ENCODE measurements at regions not wholly inside any gene's neighbourhood (a gene's known extent, or its start where the extent isn't known, plus 50 kb on each side); places are given as distances from the start of the nearest gene placed in this dataset.

GRCh38 chr12:67111182-67111581 is 158.0 kb upstream of the CAND1 start:
- DNase-seq (ENCODE audit: extremely low read depth in 1 of 2, low read depth in 1 of 2): no peak

GRCh38 chr12:67112586-67112985 is 156.6 kb upstream of the CAND1 start:
- no peak for DNase-seq (ENCODE audit: extremely low read depth in 1 of 2, low read depth in 1 of 2)

GRCh38 chr12:67116134-67116533 is 153.0 kb upstream of the CAND1 start:
- DNase-seq (ENCODE audit: extremely low read depth in 1 of 2, low read depth in 1 of 2): no peak

- DNase-seq (ENCODE audit: extremely low read depth in 1 of 2, low read depth in 1 of 2): no peak
Observed at GRCh38 chr12:67122584-67122983, 146.6 kb upstream of the CAND1 start.

- no peak for DNase-seq (ENCODE audit: extremely low read depth in 1 of 2, low read depth in 1 of 2)
Observed at GRCh38 chr12:67137256-67137655, 131.9 kb upstream of the CAND1 start.

GRCh38 chr12:67141296-67142018 is 127.7 kb upstream of the CAND1 start:
- DNase-seq (ENCODE audit: extremely low read depth in 1 of 2, low read depth in 1 of 2): peak in 1 of 2 donors; percentile 15

- DNase-seq (ENCODE audit: extremely low read depth in 1 of 2, low read depth in 1 of 2): no peak
Observed at GRCh38 chr12:67145692-67146091, 123.5 kb upstream of the CAND1 start.

- no peak for DNase-seq (ENCODE audit: extremely low read depth in 1 of 2, low read depth in 1 of 2)
Observed at GRCh38 chr12:67147030-67147429, 122.1 kb upstream of the CAND1 start.

- no peak for DNase-seq (ENCODE audit: extremely low read depth in 1 of 2, low read depth in 1 of 2)
Observed at GRCh38 chr12:67147447-67147846, 121.7 kb upstream of the CAND1 start.

GRCh38 chr12:67148265-67148664 is 120.9 kb upstream of the CAND1 start:
- no peak for DNase-seq (ENCODE audit: extremely low read depth in 1 of 2, low read depth in 1 of 2)

GRCh38 chr12:67151886-67152285 is 117.3 kb upstream of the CAND1 start:
- no peak for DNase-seq (ENCODE audit: extremely low read depth in 1 of 2, low read depth in 1 of 2)

GRCh38 chr12:67152451-67152850 is 116.7 kb upstream of the CAND1 start:
- DNase-seq (ENCODE audit: extremely low read depth in 1 of 2, low read depth in 1 of 2): no peak

- no peak for DNase-seq (ENCODE audit: extremely low read depth in 1 of 2, low read depth in 1 of 2)
Observed at GRCh38 chr12:67154901-67155300, 114.3 kb upstream of the CAND1 start.

GRCh38 chr12:67155863-67156262 is 113.3 kb upstream of the CAND1 start:
- no peak for DNase-seq (ENCODE audit: extremely low read depth in 1 of 2, low read depth in 1 of 2)

- DNase-seq (ENCODE audit: extremely low read depth in 1 of 2, low read depth in 1 of 2): peak in 1 of 2 donors; percentile 14
Observed at GRCh38 chr12:67161322-67161918, 107.7 kb upstream of the CAND1 start.

- DNase-seq (ENCODE audit: extremely low read depth in 1 of 2, low read depth in 1 of 2): no peak
Observed at GRCh38 chr12:67173258-67173657, 95.9 kb upstream of the CAND1 start.

- DNase-seq (ENCODE audit: extremely low read depth in 1 of 2, low read depth in 1 of 2): no peak
Observed at GRCh38 chr12:67182551-67182950, 86.6 kb upstream of the CAND1 start.

GRCh38 chr12:67193704-67194103 is 75.5 kb upstream of the CAND1 start:
- DNase-seq (ENCODE audit: extremely low read depth in 1 of 2, low read depth in 1 of 2): no peak

- DNase-seq (ENCODE audit: extremely low read depth in 1 of 2, low read depth in 1 of 2): no peak
Observed at GRCh38 chr12:67200386-67200785, 68.8 kb upstream of the CAND1 start.

GRCh38 chr12:67202011-67202677 is 67.0 kb upstream of the CAND1 start:
- DNase-seq (ENCODE audit: extremely low read depth in 1 of 2, low read depth in 1 of 2): no peak

- no peak for DNase-seq (ENCODE audit: extremely low read depth in 1 of 2, low read depth in 1 of 2)
Observed at GRCh38 chr12:67202678-67203012, 66.5 kb upstream of the CAND1 start.
